K562 (cell line): ENCODE measurements at regions not wholly inside any gene's neighbourhood (a gene's known extent, or its start where the extent isn't known, plus 50 kb on each side); places are given as distances from the start of the nearest gene placed in this dataset.

ENCODE experiments used
- ATAC-seq: fragments of 200-7000 bp; cut with Tn5 transposase; 3 replicates; pipeline ENCODE4 v1.9.1; 2020; ENCODE audit warnings: moderate library complexity
- BruUV-seq: library from RNA; stranded (reverse); fragments of 400-500 nt; replicated peaks from 2 replicates; lab custom pipeline; 2021; lab: Mats Ljungman, UMichigan
- CTCF ChIA-PET: fragments of 300-600 bp; formaldehyde crosslinking; extraction: SDS; loops from one replicate; lab custom pipeline; 2021; ENCODE audit warnings: low intra/inter-chr PET ratio; lab: Yijun Ruan, JAX
- POLR2A ChIA-PET: fragments of 300-600, 350-650 bp; sonication (Branson Sonifier 250); formaldehyde crosslinking; extraction: SDS; loops from one replicate; lab custom pipeline; 2021; ENCODE audit warnings: antibody characterized with exemption, inconsistent platforms; lab: Yijun Ruan, JAX
- DNase-seq, 4 experiments: peaks; one replicate each; pipeline versions ENCODE4 v3.0.0 to v3.0.0-alpha.2; 2011 to 2018; ENCODE audit warnings: low spot score in 3 of 4, mixed read lengths in 3 of 4; ENCODE audit errors: extremely low read depth in 1 of 4
- FAIRE-seq: peaks from 2 replicates; lab custom pipeline; 2011; peaks lifted over from hg19 to GRCh38; lab: Jason Lieb, UNC
- H2AFZ ChIP-seq: 2 replicates; pipeline ENCODE4 v1.6.0; 2011; ENCODE audit warnings: low read depth, low read length, control low read depth, inconsistent platforms
- H3K27ac ChIP-seq: fragments of 200-600 bp; 3 replicates; pipeline ENCODE4 v1.8.0; 2011; ENCODE audit warnings: low read depth, mild to moderate bottlenecking, control low read depth, inconsistent platforms, low read length, moderate library complexity, mixed read lengths; ENCODE audit errors: extremely low read depth
- H3K27me3 ChIP-seq, 2 experiments: fragments of 300-600 bp in 1 of 2; 2 replicates in 1 of 2; 3 replicates in 1 of 2; pipeline versions ENCODE4 v1.6.0 to v1.8.0; 2011; ENCODE audit warnings: inconsistent platforms in 2 of 2, low read length in 2 of 2, mild to moderate bottlenecking in 1 of 2, mixed read lengths in 1 of 2, moderate library complexity in 1 of 2; ENCODE audit not compliant: control insufficient read depth in 2 of 2, insufficient read depth in 2 of 2
- H3K36me3 ChIP-seq: fragments of 300-600 bp; 3 replicates; pipeline ENCODE4 v1.8.0; 2011; ENCODE audit warnings: mild to moderate bottlenecking, low read length, inconsistent platforms; ENCODE audit not compliant: control insufficient read depth, insufficient read depth
- H3K4me1 ChIP-seq, 2 experiments: fragments of 200-600 bp in 1 of 2; replicated peaks in 1 of 2; 2 replicates in 1 of 2; 3 replicates in 1 of 2; pipeline versions ENCODE4 v1.5.1 to v1.8.0; 2011; ENCODE audit warnings: inconsistent platforms in 2 of 2, low read length in 2 of 2, mild to moderate bottlenecking in 1 of 2, mixed read lengths in 1 of 2, moderate library complexity in 1 of 2; ENCODE audit not compliant: control insufficient read depth in 2 of 2, insufficient read depth in 2 of 2
- H3K4me2 ChIP-seq: 2 replicates; pipeline ENCODE4 v1.6.1; 2011; ENCODE audit warnings: low read length, control low read depth, inconsistent platforms, mixed read lengths; ENCODE audit not compliant: insufficient read depth
- H3K4me3 ChIP-seq: fragments of 200-600 bp; sonication (generic), shearing (Covaris generic); 2 replicates; pipeline ENCODE4 v1.5.1; 2016; ENCODE audit warnings: control low read depth, inconsistent platforms
- H3K79me2 ChIP-seq: fragments of 200-600 bp; 3 replicates; pipeline ENCODE4 v1.8.0; 2011; ENCODE audit warnings: low read length, inconsistent platforms; ENCODE audit not compliant: control insufficient read depth, insufficient read depth
- H3K9ac ChIP-seq, 2 experiments: 2 replicates each; pipeline versions ENCODE4 v1.6.0 to v1.6.1; 2011; ENCODE audit warnings: low read depth in 2 of 2, low read length in 2 of 2, control low read depth in 1 of 2, inconsistent platforms in 1 of 2, mild to moderate bottlenecking in 1 of 2, mixed read lengths in 1 of 2; ENCODE audit not compliant: insufficient read depth in 1 of 2
- H3K9me1 ChIP-seq: one replicate; pipeline ENCODE4 v1.6.0; 2011; ENCODE audit warnings: inconsistent platforms, mild to moderate bottlenecking, low read length, moderate library complexity; ENCODE audit not compliant: control insufficient read depth, insufficient read depth
- H3K9me3 ChIP-seq: replicated peaks from 2 replicates; pipeline ENCODE4 v1.5.1; 2011; ENCODE audit warnings: low read depth, low read length, inconsistent platforms; ENCODE audit not compliant: control insufficient read depth, insufficient read depth
- H4K20me1 ChIP-seq: replicated peaks from 2 replicates; pipeline ENCODE4 v1.6.1; 2011; ENCODE audit warnings: low read length, inconsistent platforms, mixed read lengths; ENCODE audit not compliant: control insufficient read depth, insufficient read depth
- BCOR ChIP-seq: fragments of 450-650 bp; IDR thresholded peaks from 2 replicates; pipeline ENCODE4 v1.6.1; 2016
- CBX1 ChIP-seq: sonication (generic); IDR thresholded peaks from 2 replicates; pipeline ENCODE4 v1.6.1; 2016; ENCODE audit warnings: antibody characterized with exemption, low read depth, mild to moderate bottlenecking
- ETS2 ChIP-seq: IDR thresholded peaks from 2 replicates; pipeline ENCODE4 v1.6.1; 2016; ENCODE audit warnings: borderline replicate concordance, missing genetic modification characterization, mild to moderate bottlenecking, moderate library complexity, missing compliant biosample characterization; ENCODE audit not compliant: poor library complexity, severe bottlenecking
- EWSR1 ChIP-seq: fragments of 450-650 bp; IDR thresholded peaks from 2 replicates; pipeline ENCODE4 v1.6.1; 2018; ENCODE audit warnings: borderline replicate concordance, mild to moderate bottlenecking, low read depth, moderate library complexity; ENCODE audit not compliant: partially characterized antibody
- FUS ChIP-seq: fragments of 200-400 bp; formaldehyde crosslinking; optimal IDR thresholded peaks from 2 replicates; pipeline ENCODE3; 2017; ENCODE audit warnings: low read depth, low read length
- HNRNPL ChIP-seq: fragments of 200-400 bp; formaldehyde crosslinking; IDR thresholded peaks from 2 replicates; pipeline ENCODE4 v1.6.1; 2017; ENCODE audit warnings: low read depth, mild to moderate bottlenecking, low read length
- KDM2B ChIP-seq: fragments of 250-450 bp; sonication (Bioruptor Pico); IDR thresholded peaks from 2 replicates; pipeline ENCODE4 v1.8.0; 2021; ENCODE audit warnings: mild to moderate bottlenecking, moderate library complexity
- MLX ChIP-seq, 2 experiments: fragments of 450-650 bp in 1 of 2; sonication (generic) in 1 of 2; formaldehyde crosslinking; conservative IDR thresholded peaks; 2 replicates each; pipeline versions ENCODE4 v1.4.0 to v1.8.1; 2020 to 2022; ENCODE audit warnings: mild to moderate bottlenecking in 1 of 2, missing genetic modification reagents in 1 of 2
- MXI1 ChIP-seq: IDR thresholded peaks from 2 replicates; pipeline ENCODE4 v1.6.1; 2011; ENCODE audit warnings: low read depth, mild to moderate bottlenecking, improper control_type of control experiment, low read length
- NBN ChIP-seq: fragments of 450-650 bp; IDR thresholded peaks from 2 replicates; pipeline ENCODE4 v1.6.1; 2016; ENCODE audit warnings: low read depth, mild to moderate bottlenecking
- NCOR1 ChIP-seq: fragments of 450-650 bp; IDR thresholded peaks from 2 replicates; pipeline ENCODE4 v1.6.1; 2016; ENCODE audit warnings: mild to moderate bottlenecking, moderate library complexity
- RBM14 ChIP-seq: fragments of 200-400 bp; formaldehyde crosslinking; IDR thresholded peaks from 2 replicates; pipeline ENCODE4 v1.6.1; 2018; ENCODE audit warnings: low read depth, mild to moderate bottlenecking, low read length, moderate library complexity, borderline replicate concordance; ENCODE audit not compliant: insufficient read depth
- RBM17 ChIP-seq: fragments of 200-400 bp; formaldehyde crosslinking; IDR thresholded peaks from 2 replicates; pipeline ENCODE4 v1.6.1; 2017; ENCODE audit warnings: low read depth, mild to moderate bottlenecking, low read length, borderline replicate concordance
- TFE3 ChIP-seq: fragments of 450-650 bp; formaldehyde crosslinking; IDR thresholded peaks from 2 replicates; pipeline ENCODE4 v1.4.0; 2020; ENCODE audit warnings: mild to moderate bottlenecking, mixed read lengths
- ZBTB11 ChIP-seq, 3 experiments: fragments of 200-800 bp in 1 of 3; fragments of 250-450 bp in 1 of 3; fragments of 450-650 bp in 1 of 3; sonication (Bioruptor Pico) in 1 of 3; sonication (Bioruptor generic) in 1 of 3; formaldehyde crosslinking in 1 of 3; IDR thresholded peaks; 2 replicates each; pipeline versions ENCODE4 v1.6.1 to v1.8.0; 2016 to 2022; ENCODE audit warnings: mild to moderate bottlenecking in 2 of 3, missing genetic modification characterization in 2 of 3, missing compliant biosample characterization in 1 of 3, moderate library complexity in 1 of 3
- ZNF239 ChIP-seq: fragments of 250-450 bp; sonication (Bioruptor Pico); IDR thresholded peaks from 2 replicates; pipeline ENCODE4 v1.4.0; 2020; ENCODE audit warnings: mild to moderate bottlenecking
- ZNF408 ChIP-seq: fragments of 250-450 bp; sonication (Bioruptor Pico); IDR thresholded peaks from 2 replicates; pipeline ENCODE4 v1.4.0; 2020; ENCODE audit warnings: low read depth, mild to moderate bottlenecking, moderate library complexity
- WGBS: fragments of 100-300 bp; shearing (Covaris generic); methylation state at CpG from one replicate; pipeline ENCODE4 v1.1.6; 2016; ENCODE audit warnings: low coverage, mixed read lengths; ENCODE audit not compliant: insufficient coverage; ENCODE audit errors: missing lambda C conversion rate; 5-methylcytosine and 5-hydroxymethylcytosine counted together
- in situ Hi-C: fragments of 300-500 bp; cut with MboI; formaldehyde crosslinking; loops from 4 replicates; pipeline ENCODE4 v1.15.0; 2018; ENCODE audit warnings: inconsistent platforms, mixed read lengths
- intact Hi-C: fragments of 100-400 bp; cut with micrococcal nuclease; formaldehyde crosslinking; loops from 2 replicates; pipeline ENCODE4 v1.14.2; 2022

- H3K36me3 ChIP-seq, result no peaks in the 10 kb centered on the region
- no peak overlapping the region for H3K9ac ChIP-seq
- no peaks in the 10 kb centered on the region for H3K4me1 ChIP-seq
- no peak overlapping the region for H3K4me2 ChIP-seq
- in situ Hi-C loops, result no loop called here
- ATAC-seq (no peak), FAIRE-seq (no peak), DNase-seq (no peak)
- no peaks in the 10 kb centered on the region for H4K20me1 ChIP-seq
- no peak overlapping the region for H3K4me3 ChIP-seq
- H3K79me2 ChIP-seq, result no peaks in the 10 kb centered on the region
- H3K9me1 ChIP-seq, result no peaks in the 10 kb centered on the region
- CTCF ChIA-PET, result no interaction called here
- BruUV-seq, result no TSS peak
- POLR2A ChIA-PET, result no interaction called here
- no peaks in the 10 kb centered on the region for H3K27me3 ChIP-seq
- intact Hi-C loops, result no loop called here
- H3K9me3 ChIP-seq, result no peaks in the 10 kb centered on the region
- H3K27ac ChIP-seq, result no peak overlapping the region
- 0% methylated on average over 3 of the region's 3 CpGs for WGBS
- H2AFZ ChIP-seq, result no peak overlapping the region
- TF ChIP-seq ZNF239 (CRISPR knock-in tag) (no peak), ETS2 (tag) (no peak), RBM17 (no peak), ZNF408 (CRISPR knock-in tag) (no peak), EWSR1 (no peak), ZBTB11 (CRISPR knock-in tag; IDR thresholded peaks at IDR 0.05) (no peak), HNRNPL (no peak), RBM14 (no peak), MLX (CRISPR knock-in tag; conservative IDR thresholded peaks at IDR 0.05) (no peak), CBX1 (no peak), BCOR (no peak), NBN (no peak), NCOR1 (no peak), FUS (no peak), MXI1 (no peak), KDM2B (CRISPR knock-in tag) (no peak), TFE3 (CRISPR knock-in tag) (no peak)
Measured at GRCh38 chr10:36195364-36195763, 553.3 kb upstream of the FZD8 start.
